DMS153 (cell line): ENCODE measurements at regions not wholly inside any gene's neighbourhood (a gene's known extent, or its start where the extent isn't known, plus 50 kb on each side); places are given as distances from the start of the nearest gene placed in this dataset.
"Not testable (repeated sequence)": the region's sequence is repeated elsewhere in the genome, so short reads cannot be mapped to it uniquely, and the experiment has no call there.

ENCODE experiments used
- DNase-seq: peaks from one replicate; lab custom pipeline; 2025; lab: John Stamatoyannopoulos, UW

GRCh38 chr6:167662075-167662880, 164.4 kb upstream of the AFDN start:
- DNase-seq: no peak

DNA sequence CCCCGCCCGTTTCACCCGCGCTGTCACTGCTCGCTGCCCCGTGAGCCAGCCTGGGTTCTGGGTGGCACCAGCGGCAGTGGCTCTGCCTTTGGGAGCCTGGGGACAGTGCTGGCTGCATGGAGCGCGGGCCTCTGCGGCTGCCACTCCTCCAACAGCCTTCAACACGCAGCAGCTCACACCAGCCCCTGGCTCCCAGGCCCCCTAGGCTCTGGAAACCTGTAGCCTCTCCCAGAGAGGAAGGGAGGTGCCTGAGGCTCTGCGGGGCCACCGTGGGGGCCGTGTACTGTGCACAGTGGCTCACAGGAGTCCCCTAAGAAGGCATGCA, 163.9 kb upstream of the AFDN start:
- DNase-seq: no peak

GRCh38 chr6:167663316-167663715, 163.4 kb upstream of the AFDN start:
- no peak for DNase-seq

- no peak for DNase-seq
Observed at GRCh38 chr6:167663784-167664443, 162.8 kb upstream of the AFDN start.

DNA sequence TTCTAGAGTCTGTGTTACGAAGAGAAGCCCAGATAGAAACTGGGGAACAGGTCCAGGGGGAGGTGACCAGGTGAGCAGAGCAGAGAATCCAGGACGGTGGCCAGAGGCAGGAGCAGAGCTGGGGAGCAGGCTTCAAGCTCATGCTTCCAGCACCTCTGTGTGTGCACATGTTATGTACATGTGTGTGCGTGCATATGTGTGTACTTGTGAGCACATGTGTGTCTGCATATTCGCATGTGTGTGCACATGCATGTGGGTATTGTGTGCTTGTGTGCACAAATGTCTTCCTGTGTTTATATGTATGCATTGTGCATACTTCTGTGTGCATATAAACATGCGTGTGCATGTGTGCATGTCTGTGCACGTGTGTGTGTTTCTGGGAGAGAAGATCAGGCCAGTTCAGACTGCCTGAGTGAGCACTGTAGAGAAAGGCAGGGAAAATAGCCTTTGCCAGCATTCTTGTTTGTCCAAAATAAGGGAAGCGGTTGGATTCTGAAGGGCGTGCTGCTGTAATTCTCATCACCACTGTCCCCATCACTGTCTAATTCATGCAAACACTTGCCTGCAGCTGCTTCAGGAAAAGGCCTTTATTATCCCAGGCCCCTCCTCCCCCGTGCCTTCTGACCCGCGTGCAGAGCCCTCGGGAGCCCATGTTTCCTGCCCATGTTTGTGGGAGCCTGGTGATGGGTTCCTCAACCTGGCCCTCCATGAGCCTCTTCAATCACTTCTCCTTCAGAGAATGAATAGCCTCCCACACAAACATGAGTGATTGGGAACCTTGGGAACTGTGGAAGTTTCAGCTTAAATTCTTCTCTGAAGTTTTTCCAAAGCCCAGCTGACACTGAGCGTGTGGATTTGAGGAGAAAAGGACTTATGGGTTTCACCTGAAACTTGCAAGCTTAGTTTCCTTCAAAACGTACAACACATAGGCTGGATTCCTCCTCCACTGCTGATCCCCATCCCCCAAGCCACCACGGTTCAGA, 161.7 kb upstream of the AFDN start:
- DNase-seq: no peak

GRCh38 chr6:167665698-167666330, 160.9 kb upstream of the AFDN start:
- no peak for DNase-seq

DNA sequence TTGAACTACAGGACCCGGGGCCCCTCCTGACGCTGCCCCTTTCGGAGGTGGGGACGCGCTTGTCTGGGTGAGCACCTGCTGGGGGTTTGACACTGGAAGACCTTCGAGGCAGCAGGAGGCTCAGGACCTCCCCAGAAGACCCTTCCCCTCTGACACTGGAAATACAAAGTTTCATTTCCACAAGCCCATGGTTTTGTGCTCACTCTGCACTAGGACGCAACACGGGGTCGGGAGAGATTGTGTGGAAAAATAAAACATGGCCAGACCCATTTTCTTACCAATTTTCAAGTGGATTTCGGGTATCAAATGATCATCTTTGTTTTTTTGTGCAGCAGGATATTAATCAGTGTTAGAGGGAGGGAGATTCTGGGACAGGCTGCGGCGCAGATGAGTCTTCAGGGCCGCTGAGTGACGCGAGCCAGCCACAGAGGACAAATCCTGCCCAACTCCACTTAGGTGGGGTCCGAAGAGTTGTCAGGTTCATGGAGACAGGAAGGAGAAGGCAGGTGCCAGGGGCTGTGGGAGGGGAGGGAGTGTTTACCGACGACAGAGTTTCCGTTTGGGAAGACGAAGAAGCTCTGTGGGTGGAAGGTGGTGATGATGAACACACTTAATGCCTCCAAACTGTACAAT, 160.0 kb upstream of the AFDN start:
- DNase-seq: no peak

GRCh38 chr6:167667204-167668018, 159.3 kb upstream of the AFDN start:
- DNase-seq: no peak

- no peak for DNase-seq
Observed at GRCh38 chr6:167668019-167668753, 158.5 kb upstream of the AFDN start.

DNA sequence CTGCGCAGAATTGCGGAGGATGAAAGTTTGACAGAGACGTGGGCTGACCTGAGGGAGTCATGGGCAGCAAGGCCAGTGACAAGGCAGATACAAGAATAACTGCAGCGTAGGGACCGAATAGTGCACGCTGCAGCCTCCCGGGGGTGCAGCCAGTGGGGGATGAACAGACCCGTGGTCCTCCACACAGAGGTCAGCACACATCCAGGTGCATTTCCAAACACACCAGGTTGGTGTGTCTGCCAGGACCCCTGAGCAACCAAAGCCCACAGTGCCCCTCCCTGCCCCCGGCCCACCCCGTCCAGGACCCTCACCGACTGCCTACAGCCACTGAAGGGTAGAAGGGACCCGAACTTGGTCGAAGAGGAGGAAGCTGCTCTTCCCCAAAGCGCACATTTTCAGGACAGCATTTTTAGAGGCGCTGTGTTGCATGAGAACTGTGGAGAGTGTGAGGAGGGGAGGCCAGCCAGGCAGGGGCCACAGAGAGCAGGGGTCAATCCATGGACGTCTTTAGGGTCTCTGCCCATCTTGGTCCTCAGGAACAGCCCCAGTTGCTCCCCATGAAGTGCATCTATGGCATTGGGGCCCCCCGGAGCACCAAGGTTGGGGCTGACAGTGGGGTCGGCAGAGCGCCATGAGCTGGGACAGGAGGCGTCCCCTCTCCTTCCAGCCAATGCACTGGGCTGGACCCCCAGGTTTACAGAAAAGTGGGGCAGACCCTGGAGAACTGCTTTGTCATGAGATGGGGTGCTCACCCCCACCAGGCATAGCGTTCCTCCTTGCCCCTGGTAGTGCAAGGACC, 157.8 kb upstream of the AFDN start:
- no peak for DNase-seq

GRCh38 chr6:167669553-167669849, 157.2 kb upstream of the AFDN start:
- no peak for DNase-seq

DNA sequence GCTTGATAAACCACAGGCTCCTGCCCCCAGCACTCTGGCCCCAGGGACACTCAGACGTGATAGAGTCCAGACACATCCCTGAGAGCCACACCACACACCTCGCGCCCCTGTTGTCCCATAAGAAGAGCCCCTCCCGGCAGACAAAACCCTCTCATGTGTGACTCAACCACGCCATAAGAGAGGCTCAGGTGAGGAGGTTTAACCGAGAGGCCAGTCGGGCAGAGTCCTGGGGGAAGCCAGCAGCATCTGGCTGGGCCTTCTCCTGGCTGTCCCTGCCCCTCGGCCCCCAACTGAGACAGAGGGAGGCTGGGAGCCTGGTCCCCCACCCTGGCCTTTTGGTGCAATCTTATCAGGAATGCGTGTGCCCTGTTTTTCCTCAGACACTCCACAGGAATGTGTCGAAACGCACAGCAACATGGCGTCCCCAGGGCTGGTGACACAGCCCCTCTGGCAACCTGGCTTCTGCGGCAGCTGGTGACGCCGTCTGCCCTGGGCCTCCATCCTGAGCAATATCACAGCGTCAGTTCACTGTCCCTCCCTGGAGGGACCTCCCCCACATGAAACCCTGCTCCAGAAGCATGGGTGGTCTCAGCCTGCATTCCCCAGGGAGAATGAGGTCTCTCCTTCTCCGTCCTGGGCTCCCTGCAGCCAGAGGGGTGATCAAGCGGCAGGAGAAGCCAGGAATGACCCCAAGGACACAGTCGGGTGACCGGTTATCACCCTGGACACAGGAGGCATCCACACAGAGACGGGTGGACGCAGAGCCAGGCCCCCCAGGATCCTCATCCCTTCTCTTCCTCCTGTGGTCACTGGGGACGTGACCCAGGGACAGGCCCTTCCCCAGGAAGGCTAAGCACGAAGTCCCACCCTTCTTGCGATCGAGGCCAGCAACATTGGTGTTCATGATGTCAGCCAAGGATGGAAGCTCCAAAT, 156.6 kb upstream of the AFDN start:
- DNase-seq: no peak

DNA sequence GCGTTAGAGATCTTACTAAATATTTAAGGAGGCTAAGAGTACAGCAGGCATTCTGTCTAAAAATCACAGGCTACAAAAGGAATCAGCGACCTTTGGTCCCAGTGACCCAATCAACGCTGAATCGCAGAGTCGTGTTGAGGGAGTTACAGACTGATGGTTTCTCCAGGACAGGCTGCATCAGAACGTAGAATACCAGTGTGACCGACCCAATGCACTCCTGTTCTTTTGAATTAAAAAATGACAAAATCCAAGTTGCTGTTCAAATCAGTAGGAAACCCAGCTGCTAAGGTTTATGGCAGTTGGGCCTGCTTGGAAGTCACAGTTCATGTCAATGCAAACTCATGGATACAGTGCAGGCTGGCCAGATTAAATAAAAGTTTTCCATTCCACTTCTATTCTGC, 155.8 kb upstream of the AFDN start:
- DNase-seq: no peak

DNA sequence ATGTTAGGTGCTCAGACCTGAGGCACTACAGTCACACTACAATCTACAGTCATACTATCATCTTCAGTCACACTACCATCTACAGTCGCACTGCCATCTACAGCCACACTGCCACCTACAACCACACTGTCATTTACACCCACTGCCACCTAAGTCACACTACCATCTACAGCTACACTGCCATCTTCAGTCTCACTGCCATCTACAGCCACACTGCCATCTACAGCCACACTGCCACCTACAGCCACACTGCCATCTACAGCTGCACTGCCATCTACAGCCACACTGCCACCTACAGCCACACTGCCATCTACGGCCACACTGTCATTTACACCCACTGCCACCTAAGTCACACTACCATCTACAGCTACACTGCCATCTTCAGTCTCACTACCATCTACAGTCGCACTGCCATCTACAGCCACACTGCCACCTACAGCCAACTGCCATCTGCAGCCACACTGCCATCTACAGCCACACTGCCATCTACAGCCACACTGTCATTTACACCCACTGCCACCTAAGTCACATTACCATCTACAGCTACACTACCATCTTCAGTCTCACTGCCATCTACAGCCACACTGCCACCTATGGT, 155.2 kb upstream of the AFDN start:
- not testable (repeated sequence) for DNase-seq

- DNase-seq: no peak
Observed at GRCh38 chr6:167671977-167672687, 154.6 kb upstream of the AFDN start.

- no peak for DNase-seq
Observed at GRCh38 chr6:167672738-167673137, 154.0 kb upstream of the AFDN start.

DNA sequence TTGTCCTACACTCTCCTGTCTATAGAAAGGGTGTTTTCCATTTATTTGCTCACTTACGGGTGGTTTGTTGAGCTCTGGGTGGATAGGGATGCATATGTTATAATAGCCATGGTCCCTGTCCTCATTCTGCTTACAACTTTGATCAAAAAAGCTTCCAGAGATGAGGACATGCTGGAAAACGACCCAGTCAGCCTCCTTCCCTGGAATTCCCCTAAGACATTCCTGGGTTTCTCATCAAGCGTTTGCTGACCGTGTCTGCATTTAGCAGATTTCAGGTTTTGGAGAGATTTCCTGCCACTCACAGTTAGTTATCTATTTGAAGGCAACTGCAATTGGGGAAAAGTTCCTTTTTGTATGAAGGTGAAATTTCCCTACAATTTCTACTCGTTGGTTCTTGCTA, 152.8 kb upstream of the AFDN start:
- no peak for DNase-seq
